Astrocyte of the spinal cord (primary cell): ENCODE measurements at regions not wholly inside any gene's neighbourhood (a gene's known extent, or its start where the extent isn't known, plus 50 kb on each side); places are given as distances from the start of the nearest gene placed in this dataset.

ENCODE experiments used
- DNase-seq: peaks from one replicate; pipeline ENCODE4 v3.0.0; 2011; ENCODE audit warnings: low read depth, low spot score
- H3K4me3 ChIP-seq: 2 replicates; pipeline ENCODE4 v1.5.1; 2011; ENCODE audit warnings: low read depth, mild to moderate bottlenecking, low read length, moderate library complexity
- in situ Hi-C: cut with HindIII; loops from 2 replicates; pipeline ENCODE4 v1.10.0; 2017; ENCODE audit warnings: low sequenced_read_pairs
- TF ChIP-seq, protein P1 (sequence below): IDR thresholded peaks from 2 replicates; pipeline ENCODE4 v1.5.1; 2012; ENCODE audit warnings: low read depth, mild to moderate bottlenecking, low read length, inconsistent platforms

- in situ Hi-C loops = no loop called here
- DNase-seq = no peak
- no peak overlapping the region for H3K4me3 ChIP-seq
- TF ChIP-seq, protein P1, sequence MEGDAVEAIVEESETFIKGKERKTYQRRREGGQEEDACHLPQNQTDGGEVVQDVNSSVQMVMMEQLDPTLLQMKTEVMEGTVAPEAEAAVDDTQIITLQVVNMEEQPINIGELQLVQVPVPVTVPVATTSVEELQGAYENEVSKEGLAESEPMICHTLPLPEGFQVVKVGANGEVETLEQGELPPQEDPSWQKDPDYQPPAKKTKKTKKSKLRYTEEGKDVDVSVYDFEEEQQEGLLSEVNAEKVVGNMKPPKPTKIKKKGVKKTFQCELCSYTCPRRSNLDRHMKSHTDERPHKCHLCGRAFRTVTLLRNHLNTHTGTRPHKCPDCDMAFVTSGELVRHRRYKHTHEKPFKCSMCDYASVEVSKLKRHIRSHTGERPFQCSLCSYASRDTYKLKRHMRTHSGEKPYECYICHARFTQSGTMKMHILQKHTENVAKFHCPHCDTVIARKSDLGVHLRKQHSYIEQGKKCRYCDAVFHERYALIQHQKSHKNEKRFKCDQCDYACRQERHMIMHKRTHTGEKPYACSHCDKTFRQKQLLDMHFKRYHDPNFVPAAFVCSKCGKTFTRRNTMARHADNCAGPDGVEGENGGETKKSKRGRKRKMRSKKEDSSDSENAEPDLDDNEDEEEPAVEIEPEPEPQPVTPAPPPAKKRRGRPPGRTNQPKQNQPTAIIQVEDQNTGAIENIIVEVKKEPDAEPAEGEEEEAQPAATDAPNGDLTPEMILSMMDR = no peak
Measured at GRCh38 chr14:40903709-40904108, 703.0 kb upstream of the LRFN5 start.

DNA sequence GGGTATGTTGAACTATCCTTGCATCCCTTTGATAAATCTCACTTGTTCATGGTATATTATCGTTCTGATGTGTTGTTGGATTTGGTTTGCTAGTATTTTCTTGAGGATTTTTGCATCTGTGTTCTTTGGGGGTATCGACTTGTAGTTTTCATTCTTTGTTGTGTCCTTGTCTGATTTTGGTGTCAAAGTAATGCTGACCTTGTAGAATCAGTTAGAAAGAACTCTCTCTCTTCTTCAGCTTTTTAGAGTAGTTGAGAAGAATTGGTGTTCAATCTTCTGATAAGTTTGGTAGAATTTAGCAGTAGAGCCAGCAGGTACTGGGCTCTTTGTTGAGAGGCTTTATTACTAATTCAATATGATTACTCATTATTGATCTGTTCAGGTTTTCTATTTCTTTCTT lies 707.2 kb upstream of the LRFN5 start:
- in situ Hi-C loops = no loop called here
- DNase-seq = no peak
- TF ChIP-seq, protein P1 = no peak
- no peak overlapping the region for H3K4me3 ChIP-seq

DNA sequence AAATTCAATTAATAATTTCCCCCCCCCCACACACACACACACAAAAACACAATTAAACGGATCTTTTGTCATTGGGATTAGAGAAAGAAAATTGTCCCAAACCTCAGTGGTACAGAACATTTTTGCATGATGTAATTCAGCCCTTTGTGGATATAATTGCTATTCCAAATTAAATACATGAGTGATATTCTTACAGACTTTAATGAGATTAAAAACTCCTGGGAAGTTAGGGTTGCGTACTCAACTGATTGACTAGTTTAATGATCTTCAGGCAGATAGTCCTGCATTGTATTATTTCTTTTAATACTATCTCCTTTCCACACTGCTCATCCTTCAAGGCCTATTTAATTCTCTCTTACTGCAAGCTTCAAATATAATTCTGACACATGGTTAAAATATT lies 711.8 kb upstream of the LRFN5 start:
- in situ Hi-C loops = no loop called here
- DNase-seq = no peak
- TF ChIP-seq, protein P1 = no peak
- no peak overlapping the region for H3K4me3 ChIP-seq

- no peak overlapping the region for H3K4me3 ChIP-seq
- in situ Hi-C loops = no loop called here
- TF ChIP-seq, protein P1 = no peak
- DNase-seq = no peak
Measured at GRCh38 chr14:40889126-40889525, 717.5 kb upstream of the LRFN5 start.

DNA sequence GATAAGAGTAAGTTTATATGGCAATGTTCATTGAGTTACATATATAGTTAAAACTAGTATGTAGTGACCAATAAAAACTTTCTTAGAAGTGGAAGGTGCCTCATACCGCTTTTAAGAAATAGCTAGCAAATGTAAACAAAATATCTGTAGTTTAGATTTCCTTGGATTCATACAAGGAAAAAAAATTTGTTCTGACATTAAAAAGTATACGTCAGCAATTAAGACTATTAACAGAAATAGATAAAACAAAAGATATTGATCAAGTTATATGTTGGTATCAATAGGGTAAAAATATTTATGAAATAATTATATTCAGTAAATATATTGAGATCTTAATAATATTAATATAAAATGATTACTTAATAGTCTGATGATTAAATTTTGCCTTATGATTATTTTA lies 718.8 kb upstream of the LRFN5 start:
- TF ChIP-seq, protein P1 = no peak
- H3K4me3 ChIP-seq = no peak overlapping the region
- DNase-seq = no peak
- in situ Hi-C loops = no loop called here

GRCh38 chr14:40870252-40870651 lies 736.4 kb upstream of the LRFN5 start:
- in situ Hi-C loops = no loop called here
- DNase-seq = no peak
- no peak overlapping the region for H3K4me3 ChIP-seq
- TF ChIP-seq, protein P1 = no peak

DNA sequence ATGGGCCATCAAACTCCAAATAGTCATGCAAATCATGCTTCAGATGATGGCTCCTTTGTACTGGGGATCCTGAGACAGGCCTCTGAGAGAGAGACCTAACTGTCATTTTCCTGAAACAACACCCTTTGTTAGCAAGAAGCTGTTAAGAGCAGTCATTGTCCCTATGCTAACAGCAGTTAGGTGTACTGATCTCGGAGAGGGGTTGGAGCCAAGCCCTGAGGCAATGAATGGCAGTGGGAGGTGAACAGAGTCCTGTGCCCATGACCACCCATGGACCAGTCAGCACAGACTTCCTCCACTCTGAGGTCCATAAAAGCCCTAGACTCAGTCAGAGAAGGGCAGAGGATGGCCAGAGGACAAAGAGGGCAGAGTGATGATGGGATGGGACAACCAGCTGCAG lies 747.6 kb upstream of the LRFN5 start:
- no peak overlapping the region for H3K4me3 ChIP-seq
- TF ChIP-seq, protein P1 = no peak
- in situ Hi-C loops = no loop called here
- no peak for DNase-seq
